GM23338 (cell line): ENCODE measurements at regions not wholly inside any gene's neighbourhood (a gene's known extent, or its start where the extent isn't known, plus 50 kb on each side); places are given as distances from the start of the nearest gene placed in this dataset.

Experiments used
- CREB1 ChIP-seq: fragments of 250-450 bp; sonication (Bioruptor Pico); IDR thresholded peaks from 2 replicates; pipeline ENCODE4 v1.5.0; 2020; ENCODE audit warnings: low read depth, mild to moderate bottlenecking, moderate library complexity
- CTCF ChIP-seq, 2 experiments: fragments of 200-600 bp in 1 of 2; sonication (generic) in 1 of 2; conservative IDR thresholded peaks; 2 replicates each; pipeline versions ENCODE4 v1.5.1 to v1.6.1; 2016 to 2017; ENCODE audit warnings: antibody characterized with exemption in 2 of 2, low read depth in 2 of 2, mild to moderate bottlenecking in 2 of 2, moderate library complexity in 1 of 2
- EZH2 ChIP-seq: fragments of 200-600 bp; sonication (generic); IDR thresholded peaks from one replicate; pipeline ENCODE4 v1.8.0; 2017; ENCODE audit warnings: antibody characterized with exemption, mild to moderate bottlenecking, low read depth; ENCODE audit not compliant: unreplicated experiment
- EZH2phosphoT487 ChIP-seq: fragments of 200-600 bp; sonication (generic); IDR thresholded peaks from one replicate; pipeline ENCODE4 v1.8.1; 2018; ENCODE audit warnings: antibody characterized with exemption; ENCODE audit not compliant: unreplicated experiment
- JUNB ChIP-seq: IDR thresholded peaks from one replicate; pipeline ENCODE4 v1.6.1; 2016; ENCODE audit warnings: antibody characterized with exemption; ENCODE audit not compliant: unreplicated experiment
- POLR2AphosphoS5 ChIP-seq: IDR thresholded peaks from 2 replicates; pipeline ENCODE4 v1.6.1; 2016; ENCODE audit warnings: antibody characterized with exemption, low read depth
- REST ChIP-seq: IDR thresholded peaks from one replicate; pipeline ENCODE4 v1.6.1; 2018; ENCODE audit warnings: antibody characterized with exemption; ENCODE audit not compliant: unreplicated experiment
- ZNF331 ChIP-seq: fragments of 250-450 bp; sonication (Bioruptor Pico); IDR thresholded peaks from 2 replicates; pipeline ENCODE4 v1.5.0; 2020; ENCODE audit warnings: low read depth, mild to moderate bottlenecking, moderate library complexity

GRCh38 chr16:14015948-14016347, 55.2 kb upstream of the MRTFB start:
- TF ChIP-seq CTCF (conservative IDR thresholded peaks at IDR 0.05; ENCODE audit: low read depth in 2 of 2) (no peak), REST (no peak), JUNB (no peak), POLR2AphosphoS5 (no peak), CREB1 (CRISPR knock-in tag) (no peak), EZH2 (no peak), ZNF331 (no peak), EZH2phosphoT487 (no peak)
